ENCODE measurements at regions not wholly inside any gene's neighbourhood (a gene's known extent, or its start where the extent isn't known, plus 50 kb on each side); places are given as distances from the start of the nearest gene placed in this dataset.

DNA sequence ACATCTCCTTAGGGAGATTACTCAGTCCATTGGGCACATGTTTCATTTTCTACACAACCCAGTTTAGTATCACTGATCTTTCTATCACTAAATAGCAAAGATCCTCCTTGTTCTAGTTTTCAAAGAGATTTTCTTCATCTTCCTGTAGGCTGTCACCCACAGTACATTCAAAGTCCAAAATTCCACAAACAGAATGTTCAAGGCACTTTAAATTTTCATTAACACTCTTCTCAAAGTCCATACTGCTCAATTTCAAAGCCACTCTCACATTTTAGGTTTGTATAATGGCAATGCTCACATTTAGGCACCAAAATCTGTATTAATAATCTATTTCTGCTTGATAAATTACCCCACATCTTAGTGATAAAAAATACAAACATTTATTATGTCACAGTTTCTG is 152.8 kb downstream of the FSIP2 start:
- no peak for FAIRE-seq
- DNase-seq (ENCODE audit: insufficient read length, low spot score) = no peak

DNA sequence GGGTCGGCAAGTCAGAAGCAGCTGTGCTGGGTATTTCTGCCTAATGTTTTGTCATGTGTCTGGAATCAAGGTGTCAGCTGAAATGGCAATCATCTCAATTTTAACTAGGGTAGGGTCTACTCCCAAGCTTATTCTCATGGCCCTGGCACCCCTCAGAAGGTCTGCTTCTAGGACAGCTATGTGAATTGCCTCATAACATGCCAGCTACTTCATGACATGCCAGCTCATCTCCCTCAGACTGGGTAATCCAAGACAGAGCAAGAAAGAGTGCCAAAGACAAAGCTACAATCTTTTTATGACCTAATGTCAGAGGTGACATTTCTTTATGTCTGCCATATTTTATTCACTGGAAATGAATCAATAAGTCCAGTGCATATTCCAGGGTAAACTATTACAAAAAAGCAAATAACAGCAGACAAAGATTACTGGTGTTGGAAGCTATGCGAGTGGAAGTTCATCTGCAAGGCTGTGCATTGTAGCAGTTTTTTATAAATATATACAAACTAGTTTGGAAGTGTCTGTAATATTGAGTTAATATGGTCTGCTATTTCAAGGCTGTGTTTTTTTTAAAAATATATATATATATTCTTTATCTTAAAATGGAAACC is 153.3 kb downstream of the FSIP2 start:
- no peak for DNase-seq (ENCODE audit: insufficient read length, low spot score)
- no peak for FAIRE-seq

DNA sequence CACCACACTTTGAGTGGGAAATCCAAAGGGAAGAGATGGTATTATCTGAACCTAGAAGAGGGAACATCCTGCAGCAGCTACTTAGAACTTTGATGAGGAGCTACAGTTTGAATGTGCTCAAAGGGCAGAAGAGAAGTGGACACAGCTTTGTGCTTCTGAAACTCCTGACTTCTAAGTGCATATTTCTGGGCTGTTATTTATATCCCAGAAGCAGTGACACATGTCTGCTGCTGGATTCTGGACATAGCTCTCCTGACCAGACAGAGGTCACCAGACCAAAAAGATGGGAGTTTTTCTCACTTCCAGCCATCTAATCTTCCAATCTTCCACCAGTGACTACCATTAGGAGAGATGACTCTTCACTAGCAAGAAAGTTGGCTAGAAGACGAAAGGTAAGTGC is 153.9 kb downstream of the FSIP2 start:
- DNase-seq (ENCODE audit: insufficient read length, low spot score) = no peak
- FAIRE-seq = no peak

DNA sequence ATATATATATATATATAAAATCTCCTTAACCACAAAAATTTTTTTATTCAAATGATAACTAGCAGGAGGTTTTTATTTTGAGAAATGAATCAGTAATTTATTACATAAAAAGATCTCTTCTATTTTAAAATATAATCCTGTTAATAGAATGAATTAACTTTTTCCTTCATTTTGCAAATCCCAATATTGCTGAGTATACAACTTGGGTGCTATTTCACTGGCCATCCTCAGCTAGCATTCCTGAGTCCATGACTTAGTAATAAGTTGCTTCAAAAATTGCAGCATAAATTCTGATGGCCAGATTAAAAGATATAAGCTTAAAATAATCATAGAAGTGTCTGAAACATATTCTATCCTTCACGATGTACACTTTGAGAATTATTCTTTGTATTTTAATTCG is 155.6 kb downstream of the FSIP2 start:
- no peak for FAIRE-seq
- DNase-seq (ENCODE audit: insufficient read length, low spot score) = no peak

DNA sequence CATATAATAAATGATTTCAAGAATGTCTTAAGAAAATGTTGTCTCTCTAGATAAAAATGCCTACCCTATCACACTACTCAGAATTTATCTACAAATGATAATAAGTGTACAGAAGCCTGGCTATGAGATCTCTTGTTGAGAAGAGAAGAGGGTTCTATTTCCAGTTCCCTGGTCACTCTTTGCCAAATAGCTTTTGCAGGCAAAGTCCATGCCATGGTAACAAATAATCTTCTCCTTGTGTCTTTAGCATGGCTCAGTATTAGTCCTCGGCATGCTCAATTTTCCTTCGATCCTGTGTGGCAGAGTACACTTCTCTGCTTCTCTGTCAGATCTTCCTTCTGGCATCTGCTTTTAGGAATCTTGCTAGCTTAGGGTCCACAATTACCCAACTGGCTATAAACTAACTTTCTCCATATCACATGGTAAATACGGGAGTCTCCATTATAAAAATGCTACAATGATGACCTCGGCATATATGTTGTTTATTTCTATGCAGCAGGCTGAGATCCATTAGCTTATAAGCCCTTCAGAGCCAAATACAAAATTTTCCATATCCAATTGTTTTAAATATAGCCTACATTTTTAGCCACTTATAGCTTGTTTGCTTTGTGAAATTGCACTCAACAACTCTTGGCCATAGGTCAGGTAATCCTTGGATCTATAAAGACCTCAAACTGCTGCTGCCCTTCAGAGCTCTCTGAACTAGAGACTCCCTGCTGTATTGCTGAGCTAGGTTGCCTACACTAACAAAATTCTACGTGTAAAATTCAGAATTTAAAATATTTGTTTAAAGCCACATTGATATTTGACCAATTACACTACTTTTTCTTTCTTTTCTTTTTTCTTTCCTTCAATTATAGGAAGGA is 157.5 kb downstream of the FSIP2 start:
- no peak for DNase-seq (ENCODE audit: insufficient read length, low spot score)
- no peak for FAIRE-seq

DNA sequence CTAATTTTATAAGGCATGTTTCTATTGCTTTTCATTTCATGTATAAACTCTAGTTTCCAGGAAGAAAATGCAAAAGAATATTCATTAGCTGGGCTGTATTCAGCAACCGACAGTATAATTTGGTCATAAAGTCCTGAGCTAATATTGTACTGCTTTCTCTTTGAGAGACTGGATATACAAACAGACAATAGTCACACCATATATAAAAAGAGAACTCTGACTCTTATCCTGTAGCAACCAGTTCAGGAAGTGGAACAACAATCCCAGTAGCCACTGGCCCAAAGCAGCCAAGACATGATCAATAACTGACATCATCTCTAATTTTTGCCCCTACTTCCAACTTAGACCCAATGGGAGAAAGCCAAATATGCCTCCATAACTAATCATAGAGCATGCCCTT is 160.8 kb downstream of the FSIP2 start:
- DNase-seq (ENCODE audit: insufficient read length, low spot score) (no peak), FAIRE-seq (no peak)

DNA sequence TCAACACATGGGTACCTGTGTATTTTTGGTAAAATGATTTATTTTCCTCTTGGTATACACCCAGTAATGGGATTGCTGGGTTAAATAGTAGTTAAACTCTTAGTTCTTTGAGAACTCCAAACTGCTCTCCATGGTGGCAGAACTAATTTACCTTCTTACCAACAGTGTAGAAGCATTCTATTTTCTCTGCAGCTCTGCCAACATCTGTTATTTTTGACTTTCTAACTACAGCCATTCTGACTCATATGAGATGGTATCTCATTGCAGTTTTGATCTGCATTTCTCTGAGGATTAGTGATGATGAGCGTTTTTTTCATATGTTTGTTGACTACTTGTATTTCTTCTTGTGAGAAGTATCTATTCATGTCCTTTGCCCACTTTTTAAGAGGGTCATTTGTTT is 180.6 kb downstream of the FSIP2 start:
- no peak for DNase-seq (ENCODE audit: insufficient read length, low spot score)
- FAIRE-seq = no peak

DNA sequence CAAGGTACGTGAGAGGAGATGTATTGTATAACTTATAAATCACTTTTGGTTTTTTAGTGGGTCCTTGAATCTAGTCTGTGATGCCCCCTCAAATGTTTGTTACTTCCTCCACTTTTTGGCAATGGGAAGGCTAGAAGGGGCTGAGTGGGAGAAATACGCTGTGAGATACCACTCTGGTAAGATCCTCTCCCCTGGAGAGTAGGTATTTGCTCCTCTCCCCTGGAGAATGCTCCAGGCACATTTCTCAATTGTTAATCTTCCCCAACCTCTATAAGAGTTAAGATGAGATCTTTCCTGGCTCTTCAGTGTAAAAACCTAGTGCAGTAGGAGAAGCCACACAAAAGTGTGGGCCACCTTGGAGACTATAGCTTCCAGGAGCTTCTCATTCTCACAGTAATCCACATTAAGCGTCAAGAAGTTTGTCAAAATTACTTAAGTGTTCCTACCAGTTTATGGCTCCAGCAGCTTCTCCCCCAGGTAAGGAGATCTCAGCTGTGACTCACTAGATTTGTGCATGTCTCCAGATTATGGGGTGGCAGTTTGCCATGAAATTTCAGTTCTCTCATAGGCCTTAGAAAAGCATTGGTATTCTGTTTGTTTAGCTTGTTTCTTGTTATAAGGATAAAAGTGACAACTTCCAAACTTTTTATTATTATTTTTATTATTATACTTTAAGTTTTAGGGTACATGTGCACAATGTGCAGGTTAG is 182.6 kb downstream of the FSIP2 start:
- DNase-seq (ENCODE audit: insufficient read length, low spot score) (no peak), FAIRE-seq (no peak)

DNA sequence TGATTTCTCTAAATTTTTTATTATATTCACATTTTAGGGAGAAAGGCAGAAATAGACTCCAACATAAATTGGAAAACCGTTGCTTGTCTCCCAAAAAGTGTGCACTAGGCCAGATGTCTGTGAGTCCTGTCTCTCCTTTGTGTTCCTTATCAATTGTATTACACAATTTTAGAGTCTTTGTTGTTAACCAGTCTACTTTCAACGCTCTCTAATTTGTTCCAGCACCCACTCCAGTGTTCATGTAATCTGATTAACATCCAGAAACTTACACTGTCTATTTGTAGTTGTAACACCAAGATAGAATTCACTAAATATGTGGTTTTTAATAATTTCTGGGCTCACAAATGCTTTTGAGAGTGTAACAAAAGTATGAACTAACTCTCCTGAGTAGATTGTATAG is 195.6 kb downstream of the FSIP2 start:
- FAIRE-seq = no peak
- DNase-seq (ENCODE audit: insufficient read length, low spot score) = no peak

DNA sequence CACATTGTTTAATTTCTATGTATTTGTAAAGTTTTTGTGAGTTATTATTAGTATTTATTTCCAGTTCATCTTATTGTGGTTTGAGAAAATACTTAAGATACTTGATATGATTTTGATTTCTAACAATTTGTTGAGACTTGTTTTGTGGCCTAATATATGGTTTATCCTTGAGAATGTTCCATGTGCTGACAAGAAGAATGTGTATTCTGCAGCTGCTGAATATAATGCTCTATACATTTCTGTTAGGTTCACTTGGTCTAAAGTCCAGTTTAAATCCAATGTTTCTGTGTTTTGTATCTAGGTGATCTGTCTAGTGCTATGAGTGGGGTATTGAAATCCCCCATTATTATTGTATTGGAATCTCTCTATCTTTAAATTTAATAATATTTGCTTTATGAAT is 201.3 kb downstream of the FSIP2 start:
- no peak for FAIRE-seq
- no peak for DNase-seq (ENCODE audit: insufficient read length, low spot score)

DNA sequence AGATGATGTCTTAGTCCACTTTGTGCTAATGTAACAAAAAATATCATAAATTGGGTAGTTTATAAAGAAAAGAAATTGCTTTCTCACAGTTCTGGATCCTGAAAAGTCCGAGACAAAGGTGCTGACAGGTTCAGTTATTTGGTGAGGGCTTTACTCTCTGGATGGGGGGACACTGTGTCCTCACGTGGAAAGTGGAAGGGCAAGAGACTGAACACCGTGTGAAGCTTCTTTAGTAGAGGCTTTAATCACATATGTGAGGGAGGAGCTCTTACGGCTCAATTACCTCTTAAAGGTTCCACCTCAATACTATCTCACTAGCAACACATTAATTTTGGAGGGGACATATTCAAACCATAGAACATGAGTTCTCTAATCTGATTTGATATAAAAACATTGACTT is 204.3 kb downstream of the FSIP2 start:
- DNase-seq (ENCODE audit: insufficient read length, low spot score) = no peak
- FAIRE-seq = no peak

DNA sequence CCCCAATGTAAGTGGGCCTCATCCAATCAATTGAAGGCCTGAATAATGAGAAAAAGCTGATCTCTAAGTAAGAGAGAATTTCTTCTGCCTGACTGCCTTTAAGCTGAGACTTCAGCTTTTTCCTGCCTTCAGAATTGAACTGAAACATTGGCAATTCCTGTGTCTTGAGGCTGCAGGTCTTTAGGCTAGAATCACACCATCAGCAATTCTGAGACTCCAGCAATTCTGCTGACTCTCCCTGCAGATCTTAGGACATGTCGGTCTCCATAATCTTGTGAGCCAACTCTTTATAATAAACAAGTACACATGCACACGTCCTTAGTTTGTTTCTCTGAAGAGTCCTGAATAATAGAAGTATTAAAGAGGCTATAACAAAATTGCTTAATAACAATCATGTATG is 209.1 kb downstream of the FSIP2 start:
- FAIRE-seq (no peak), DNase-seq (ENCODE audit: insufficient read length, low spot score) (no peak)

DNA sequence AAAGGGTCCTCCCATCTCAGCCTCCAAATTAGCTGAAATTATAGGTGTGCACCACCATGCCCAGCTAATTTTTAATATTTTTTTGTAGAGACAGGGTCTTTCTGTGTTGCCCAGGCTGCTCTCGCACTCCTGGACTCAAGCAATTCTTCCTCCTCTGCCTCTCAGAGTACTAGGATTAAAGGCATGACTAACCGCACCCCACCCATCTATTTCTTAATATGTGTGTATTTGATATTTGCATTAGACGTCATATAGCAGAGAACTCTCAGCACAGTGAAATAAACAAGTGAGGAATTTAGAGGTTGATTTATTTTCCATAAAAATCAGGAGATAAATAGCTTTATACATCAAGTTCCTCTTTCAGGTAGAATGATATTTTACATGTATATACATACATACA is 213.5 kb downstream of the FSIP2 start:
- no peak for FAIRE-seq
- DNase-seq (ENCODE audit: insufficient read length, low spot score) = no peak

DNA sequence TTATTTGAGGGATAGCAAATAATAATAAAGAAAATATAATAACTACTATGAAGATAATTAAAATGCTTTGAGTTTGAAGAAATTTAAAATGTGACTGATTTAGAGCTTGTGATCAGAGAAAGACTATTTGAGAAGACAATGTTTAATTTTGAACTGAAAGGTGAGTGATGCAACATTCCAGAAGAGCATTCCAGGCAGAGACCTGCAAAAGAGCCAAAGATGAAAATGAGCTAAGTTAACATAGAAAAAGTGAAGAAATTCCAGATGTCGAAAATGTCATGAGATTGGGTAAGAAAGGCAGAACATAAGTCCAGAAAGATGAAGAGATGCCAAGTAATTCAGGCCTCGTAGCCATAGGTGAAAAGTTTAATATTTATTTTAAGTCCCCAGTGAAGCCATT is 215.8 kb downstream of the FSIP2 start:
- FAIRE-seq (no peak), DNase-seq (ENCODE audit: insufficient read length, low spot score) (no peak)

DNA sequence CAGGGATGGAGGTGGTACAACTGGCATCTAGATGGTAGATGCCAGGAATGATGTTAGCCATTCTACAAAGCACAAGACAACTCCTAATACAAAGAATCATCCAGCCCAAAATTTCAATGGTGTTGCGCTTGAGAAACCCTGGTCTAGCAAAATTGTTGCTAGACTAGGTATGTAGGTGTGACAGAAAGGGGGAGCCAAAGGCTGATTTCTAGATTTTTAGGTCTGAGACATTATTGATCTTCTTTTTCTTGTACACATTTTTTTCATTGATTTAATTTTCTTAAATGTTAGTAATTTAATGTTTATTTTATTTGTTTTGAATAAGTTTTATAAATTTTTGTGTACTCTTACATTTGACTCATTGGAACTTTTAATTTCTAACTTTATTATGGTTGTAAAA is 216.4 kb downstream of the FSIP2 start:
- no peak for FAIRE-seq
- no peak for DNase-seq (ENCODE audit: insufficient read length, low spot score)

DNA sequence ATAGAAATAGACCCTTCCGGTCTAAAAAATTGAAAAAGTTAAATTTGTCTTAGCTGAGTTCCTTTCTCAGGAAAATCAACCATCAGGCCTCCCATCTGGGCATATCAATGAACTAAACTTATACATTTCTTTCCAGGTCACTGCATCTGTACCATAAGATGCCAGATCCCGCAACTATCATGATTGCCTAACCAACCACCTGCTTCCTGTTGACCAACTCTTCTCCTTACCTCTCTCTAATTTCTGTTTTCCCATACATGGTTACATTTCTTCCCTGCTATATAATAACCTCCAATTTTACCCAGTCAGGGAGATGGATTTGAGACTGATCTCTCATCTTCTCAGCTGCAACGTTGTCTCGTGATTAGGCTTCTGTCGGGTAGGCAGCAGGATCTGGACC is 228.7 kb downstream of the FSIP2 start:
- DNase-seq (ENCODE audit: insufficient read length, low spot score) = no peak

DNA sequence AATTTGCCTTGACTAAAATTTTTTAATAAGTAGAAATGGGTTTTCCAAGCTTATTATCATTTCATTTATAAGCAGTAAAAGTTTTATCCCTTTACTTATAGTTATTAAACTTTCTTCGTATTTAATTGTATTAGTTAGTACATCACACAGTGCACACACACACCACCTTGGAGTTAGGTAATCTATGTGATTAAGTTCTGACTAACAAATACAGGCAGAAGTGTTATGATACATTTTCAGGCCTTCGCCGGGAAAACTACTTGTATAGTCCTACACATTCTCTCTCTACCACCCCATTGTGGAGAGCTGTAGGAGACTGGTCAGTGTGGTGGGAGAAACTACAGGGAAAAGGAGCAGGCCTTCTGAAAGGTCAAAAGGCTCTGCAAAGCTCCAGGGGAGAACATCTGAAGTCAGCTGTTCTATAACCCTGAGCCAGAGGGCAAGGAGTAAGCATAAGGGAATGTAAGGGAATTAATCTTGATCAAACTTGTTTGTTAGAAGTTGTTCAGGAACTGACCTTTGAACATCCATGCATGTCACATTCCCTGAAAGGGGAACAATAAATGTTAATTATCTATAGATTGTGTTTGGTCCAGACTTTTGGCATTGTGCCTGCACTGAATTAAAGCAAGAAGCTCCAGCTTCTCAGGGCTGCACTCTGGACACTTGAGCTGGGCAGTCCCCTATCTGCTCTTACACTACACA is 231.7 kb downstream of the FSIP2 start:
- FAIRE-seq = no peak

More for the DNA sequence above, 228.7 kb downstream of the FSIP2 start:
- FAIRE-seq = no peak

DNA sequence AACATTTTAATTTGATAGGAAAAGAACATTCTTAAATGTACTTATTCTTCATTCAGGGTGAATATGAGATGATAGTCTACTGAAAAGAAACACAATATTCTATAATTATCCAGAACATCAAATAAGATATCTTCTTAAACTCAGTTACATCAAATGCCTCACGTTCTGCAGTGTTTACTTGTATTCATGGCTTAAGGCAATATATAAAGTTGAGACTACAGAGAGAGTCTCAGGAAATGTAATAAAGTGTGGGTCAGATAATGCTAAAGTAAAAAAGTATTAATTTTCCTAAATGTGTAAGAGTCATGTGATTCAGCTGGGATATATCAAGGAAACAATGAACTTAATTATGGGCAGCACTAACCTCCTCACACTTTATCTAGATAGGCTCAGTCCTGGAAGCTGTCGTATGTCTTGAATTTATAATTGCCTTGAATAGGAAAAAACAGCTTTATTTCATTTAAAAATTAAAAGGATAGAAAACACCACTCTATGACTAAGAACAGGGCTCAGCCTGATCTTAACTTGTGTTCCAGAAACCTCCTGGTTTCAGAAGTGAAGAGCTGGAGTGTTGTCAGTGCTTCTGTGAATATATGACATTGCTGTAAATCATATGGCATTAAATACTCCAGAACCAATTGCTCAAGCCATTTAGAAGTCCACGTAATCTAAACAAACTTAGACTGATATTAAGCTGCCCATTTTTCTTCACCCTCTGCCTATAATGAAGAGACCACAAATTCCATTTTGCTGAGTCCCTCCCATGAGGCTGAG is 240.2 kb downstream of the FSIP2 start:
- FAIRE-seq (no peak), DNase-seq (ENCODE audit: insufficient read length, low spot score) (no peak)

More for the DNA sequence above, 231.7 kb downstream of the FSIP2 start:
- DNase-seq (ENCODE audit: insufficient read length, low spot score) = no peak

DNA sequence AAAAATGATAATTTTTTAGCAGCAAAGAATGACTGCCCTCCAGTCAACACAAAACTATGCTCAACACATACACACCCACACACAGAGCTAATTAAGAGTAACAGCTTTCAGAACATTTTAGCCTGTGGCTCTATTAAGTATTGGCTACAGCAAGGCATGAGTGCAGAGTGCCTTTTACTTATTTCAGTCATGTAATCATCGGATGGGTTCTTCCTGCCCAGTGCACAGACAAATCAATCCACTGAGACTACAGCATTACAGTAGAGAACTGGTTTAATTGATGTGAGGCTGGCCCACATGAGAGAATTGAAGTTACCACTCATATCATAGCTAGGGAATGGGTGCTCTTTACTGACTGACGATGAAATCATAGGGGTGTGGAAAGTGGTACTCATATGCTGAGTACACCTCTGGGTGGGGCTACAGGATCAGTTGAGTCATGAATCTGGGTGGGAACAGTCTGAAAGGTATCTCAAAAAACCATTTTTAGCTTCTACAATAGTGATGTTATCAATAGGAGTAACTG is 241.0 kb downstream of the FSIP2 start:
- FAIRE-seq (no peak), DNase-seq (ENCODE audit: insufficient read length, low spot score) (no peak)

DNA sequence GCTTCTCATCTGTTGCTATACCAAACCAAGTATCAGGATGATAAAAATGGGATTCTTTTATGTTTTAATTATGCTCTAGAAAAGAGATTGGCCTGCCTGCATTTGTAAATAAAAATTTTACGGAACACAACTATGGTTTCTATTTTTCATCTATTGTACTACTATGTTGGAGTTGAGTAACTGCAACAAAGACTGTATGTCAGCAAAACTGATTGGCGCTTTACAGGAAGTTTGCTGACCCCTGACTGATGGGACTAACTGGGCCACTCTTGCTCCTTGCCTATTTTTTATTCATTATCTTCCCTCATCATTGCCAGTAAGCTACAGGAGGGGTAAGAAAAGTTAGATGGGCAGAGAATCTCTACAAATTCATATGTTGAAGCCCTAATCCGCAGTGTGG is 242.3 kb downstream of the FSIP2 start:
- DNase-seq (ENCODE audit: insufficient read length, low spot score) (no peak), FAIRE-seq (no peak)

Data from HTR-8/SVneo (cell line).